Cardiac fibroblast (primary cell): ENCODE measurements at regions not wholly inside any gene's neighbourhood (a gene's known extent, or its start where the extent isn't known, plus 50 kb on each side); places are given as distances from the start of the nearest gene placed in this dataset.

Experiments used
- DNase-seq, 2 donors: peaks; one replicate each; pipeline versions ENCODE4 v3.0.0 to v3.0.0-alpha.2; 2010; ENCODE audit warnings: low read depth in 2 of 2
- H3K4me3 ChIP-seq, 2 donors: replicated peaks in 1 of 2; 1 replicate in 1 of 2; 2 replicates in 1 of 2; pipeline ENCODE4 v1.5.1; 2011; ENCODE audit warnings: low read depth in 2 of 2, low read length in 2 of 2, mild to moderate bottlenecking in 2 of 2, moderate library complexity in 1 of 2
- TF ChIP-seq, protein P1 (sequence below): IDR thresholded peaks from one replicate; pipeline ENCODE4 v1.5.1; 2011; ENCODE audit warnings: low read depth, mild to moderate bottlenecking, low read length, inconsistent platforms

DNA sequence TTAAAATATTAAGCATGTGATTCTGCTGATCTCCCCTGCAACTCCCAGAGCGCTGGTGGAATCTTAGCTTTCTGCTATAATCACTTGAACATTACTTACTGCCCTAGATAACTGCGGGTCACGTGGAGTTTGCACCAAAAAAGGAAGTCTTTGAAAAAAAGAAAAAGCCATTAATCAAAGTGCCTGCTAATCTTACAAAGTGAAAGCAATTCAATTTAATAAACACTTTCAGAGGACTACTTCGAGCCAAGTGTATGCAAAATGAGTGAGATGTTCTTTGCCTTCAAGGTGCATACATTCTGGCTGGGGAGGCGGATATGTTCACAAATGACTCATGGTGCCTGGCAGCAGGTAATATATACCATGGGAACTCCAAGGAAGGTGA is 109.9 kb upstream of the GAP43 start:
- no peak for DNase-seq
- H3K4me3 ChIP-seq, result peak overlapping the region; percentile 45 to 52
- TF ChIP-seq, protein P1, sequence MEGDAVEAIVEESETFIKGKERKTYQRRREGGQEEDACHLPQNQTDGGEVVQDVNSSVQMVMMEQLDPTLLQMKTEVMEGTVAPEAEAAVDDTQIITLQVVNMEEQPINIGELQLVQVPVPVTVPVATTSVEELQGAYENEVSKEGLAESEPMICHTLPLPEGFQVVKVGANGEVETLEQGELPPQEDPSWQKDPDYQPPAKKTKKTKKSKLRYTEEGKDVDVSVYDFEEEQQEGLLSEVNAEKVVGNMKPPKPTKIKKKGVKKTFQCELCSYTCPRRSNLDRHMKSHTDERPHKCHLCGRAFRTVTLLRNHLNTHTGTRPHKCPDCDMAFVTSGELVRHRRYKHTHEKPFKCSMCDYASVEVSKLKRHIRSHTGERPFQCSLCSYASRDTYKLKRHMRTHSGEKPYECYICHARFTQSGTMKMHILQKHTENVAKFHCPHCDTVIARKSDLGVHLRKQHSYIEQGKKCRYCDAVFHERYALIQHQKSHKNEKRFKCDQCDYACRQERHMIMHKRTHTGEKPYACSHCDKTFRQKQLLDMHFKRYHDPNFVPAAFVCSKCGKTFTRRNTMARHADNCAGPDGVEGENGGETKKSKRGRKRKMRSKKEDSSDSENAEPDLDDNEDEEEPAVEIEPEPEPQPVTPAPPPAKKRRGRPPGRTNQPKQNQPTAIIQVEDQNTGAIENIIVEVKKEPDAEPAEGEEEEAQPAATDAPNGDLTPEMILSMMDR, result no peak

DNA sequence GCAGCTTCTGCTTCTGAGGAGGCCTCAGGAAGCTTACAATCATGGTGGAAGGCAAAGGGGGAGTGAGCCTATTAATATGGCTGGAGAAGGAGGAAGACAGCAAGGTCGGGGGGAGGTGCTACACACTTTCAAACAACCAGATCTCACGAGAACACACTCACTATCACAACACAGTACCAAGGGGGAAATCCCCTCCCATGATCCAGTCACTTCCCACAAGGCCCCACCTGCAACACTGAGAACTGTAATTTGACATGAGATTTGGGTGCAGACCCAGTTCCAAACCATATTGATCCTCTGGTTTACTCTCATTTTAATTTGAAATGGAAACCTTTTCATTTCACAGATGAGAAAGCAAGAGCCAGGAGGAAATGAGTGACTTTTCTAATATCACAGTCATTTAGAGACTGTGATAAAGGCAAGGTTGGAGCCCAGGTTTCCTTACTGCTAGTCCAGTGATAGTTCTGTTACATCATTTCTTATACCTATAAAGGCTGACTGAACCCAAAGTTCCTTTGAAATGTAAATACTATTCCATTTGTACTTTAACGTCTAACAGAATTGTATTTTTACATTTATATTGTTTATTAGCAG is 105.8 kb upstream of the GAP43 start:
- TF ChIP-seq, protein P1, result no peak
- DNase-seq, result peak in 1 of 2 donors; percentile 1

DNA sequence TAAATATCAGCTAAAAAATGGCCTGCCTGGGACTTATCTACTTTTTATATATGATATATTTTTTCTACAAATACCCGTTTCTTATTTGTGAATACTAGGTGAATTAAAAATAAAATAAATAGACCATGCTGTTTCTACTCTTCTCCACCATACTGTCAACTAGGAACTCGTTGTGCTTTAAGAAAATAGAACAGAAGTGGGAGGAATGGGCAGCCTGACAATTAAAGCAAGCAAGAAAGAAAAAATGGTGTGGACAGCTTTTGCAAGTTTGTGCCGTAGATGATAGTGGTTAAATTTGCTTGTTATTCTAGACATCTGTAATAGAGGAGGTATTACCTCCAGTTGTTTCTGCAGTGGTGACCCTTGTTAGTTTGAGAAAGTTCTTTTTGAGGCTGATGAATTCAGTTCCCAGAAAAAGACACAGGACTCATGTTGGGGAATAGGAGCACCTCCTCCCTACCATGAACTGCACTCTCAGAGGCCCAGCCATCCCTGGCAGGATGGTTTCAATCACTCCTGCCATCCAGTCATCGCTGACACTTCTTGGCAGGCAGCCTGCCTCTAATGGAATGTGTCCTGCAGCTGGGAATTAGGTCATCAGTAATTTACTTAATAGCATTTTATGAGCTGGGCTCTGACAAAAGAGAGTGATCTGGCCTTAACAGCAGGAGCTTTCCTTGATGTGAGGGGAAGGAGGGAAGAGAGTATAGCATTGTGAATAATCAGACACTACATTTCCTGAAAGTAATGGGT is 105.0 kb upstream of the GAP43 start:
- no peak overlapping the region for H3K4me3 ChIP-seq
- TF ChIP-seq, protein P1, result no peak

More for the DNA sequence above, 105.8 kb upstream of the GAP43 start:
- no peak overlapping the region for H3K4me3 ChIP-seq

DNA sequence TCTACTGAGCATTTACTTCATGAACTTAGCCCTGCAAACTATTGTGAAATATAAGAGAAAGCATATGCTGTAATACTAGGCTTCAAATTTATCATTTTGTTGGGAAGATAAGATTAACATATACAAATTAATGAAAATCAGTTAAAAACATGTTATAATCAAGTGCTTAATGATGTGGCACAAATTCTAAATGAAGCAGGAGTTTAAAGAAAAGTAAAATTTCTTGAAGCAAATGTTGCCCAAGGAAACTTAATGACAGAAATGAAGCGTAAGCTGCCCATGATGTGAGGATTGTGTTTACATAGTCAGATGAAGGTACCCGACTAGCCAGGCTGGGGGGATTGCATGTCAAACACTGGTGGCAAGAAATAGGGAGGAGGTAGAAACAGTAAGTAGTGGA is 103.1 kb upstream of the GAP43 start:
- TF ChIP-seq, protein P1, result no peak
- no peak overlapping the region for H3K4me3 ChIP-seq
- no peak for DNase-seq

More for the DNA sequence above, 105.0 kb upstream of the GAP43 start:
- DNase-seq, result peak; percentile 75 to 87

DNA sequence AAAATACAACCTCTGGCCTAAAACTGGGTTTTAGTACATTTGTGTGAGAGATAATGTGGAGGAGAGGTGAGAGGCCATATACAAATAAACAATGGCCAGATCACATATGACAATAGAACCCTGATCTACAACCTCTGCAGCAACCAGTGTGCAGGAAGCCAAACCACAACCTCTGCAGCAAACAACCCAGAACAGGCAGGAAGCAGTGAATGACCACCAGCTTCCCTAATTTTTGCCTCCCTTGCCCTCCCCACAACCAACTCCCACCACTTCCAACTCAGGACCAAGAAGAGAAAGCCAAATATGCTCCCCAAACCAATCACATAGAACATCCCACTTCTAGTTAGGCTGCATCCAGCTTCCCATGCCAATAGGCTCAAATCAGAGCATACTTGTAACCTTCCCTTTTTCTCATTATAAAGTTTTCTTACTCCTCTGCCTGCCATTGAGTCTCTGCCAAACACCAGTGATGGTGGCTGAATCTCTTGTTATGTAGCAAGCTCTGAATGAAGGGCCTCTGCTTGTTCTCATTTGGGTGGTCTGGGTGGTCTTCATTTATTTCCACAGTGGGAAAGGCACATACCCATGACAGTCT is 102.6 kb upstream of the GAP43 start:
- DNase-seq, result peak in 1 of 2 donors; percentile 3
- TF ChIP-seq, protein P1, result no peak
- H3K4me3 ChIP-seq, result no peak overlapping the region

DNA sequence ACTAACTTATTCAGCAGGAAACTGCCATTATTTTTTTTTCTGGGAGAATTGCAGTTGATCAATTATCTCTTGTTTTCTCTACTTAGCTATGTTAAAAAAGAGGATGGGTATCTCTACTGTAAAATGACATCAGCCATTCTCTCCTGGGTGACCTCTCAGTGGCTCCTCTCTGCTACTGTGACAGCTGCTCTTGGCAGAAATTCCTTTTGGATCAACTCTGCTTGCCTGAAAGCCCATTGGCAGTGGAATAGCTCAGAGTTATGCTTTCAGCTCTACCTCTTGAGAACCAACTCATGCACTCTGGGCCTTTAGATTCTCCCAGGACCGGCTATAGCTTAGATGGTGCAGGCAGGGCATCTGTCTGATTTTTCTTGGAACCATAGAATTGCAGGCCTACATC is 99.9 kb upstream of the GAP43 start:
- TF ChIP-seq, protein P1, result no peak
- no peak overlapping the region for H3K4me3 ChIP-seq
- no peak for DNase-seq
